ENCODE measurements at regions not wholly inside any gene's neighbourhood (a gene's known extent, or its start where the extent isn't known, plus 50 kb on each side); places are given as distances from the start of the nearest gene placed in this dataset.

GRCh38 chr13:87859261-87859660 lies 188.1 kb downstream of the SLITRK5 start:
- in situ Hi-C loops (cut with HindIII; ENCODE audit: low sequenced_read_pairs): no loop called here
- no peak for DNase-seq (ENCODE audit: low read depth, low spot score)
- no peak for TF ChIP-seq CTCF (IDR thresholded peaks at IDR 0.05; ENCODE audit: low read depth, low read length)
- H3K4me3 ChIP-seq (ENCODE audit: low read depth, low read length): no peak overlapping the region

- no peak for DNase-seq (ENCODE audit: low read depth, low spot score)
- no peak overlapping the region for H3K4me3 ChIP-seq (ENCODE audit: low read depth, low read length)
- TF ChIP-seq CTCF (IDR thresholded peaks at IDR 0.05; ENCODE audit: low read depth, low read length): no peak
- in situ Hi-C loops (cut with HindIII; ENCODE audit: low sequenced_read_pairs): no loop called here
These were observed 196.3 kb downstream of the SLITRK5 start for GRCh38 chr13:87867426-87867825.

GRCh38 chr13:87868731-87869130 lies 197.6 kb downstream of the SLITRK5 start:
- no peak for DNase-seq (ENCODE audit: low read depth, low spot score)
- TF ChIP-seq CTCF (IDR thresholded peaks at IDR 0.05; ENCODE audit: low read depth, low read length): no peak
- in situ Hi-C loops (cut with HindIII; ENCODE audit: low sequenced_read_pairs): no loop called here
- H3K4me3 ChIP-seq (ENCODE audit: low read depth, low read length): no peak overlapping the region

GRCh38 chr13:87872813-87873212 lies 201.6 kb downstream of the SLITRK5 start:
- no peak overlapping the region for H3K4me3 ChIP-seq (ENCODE audit: low read depth, low read length)
- in situ Hi-C loops (cut with HindIII; ENCODE audit: low sequenced_read_pairs): no loop called here
- no peak for TF ChIP-seq CTCF (IDR thresholded peaks at IDR 0.05; ENCODE audit: low read depth, low read length)
- DNase-seq (ENCODE audit: low read depth, low spot score): peak; percentile 62

GRCh38 chr13:87877477-87877876 lies 206.3 kb downstream of the SLITRK5 start:
- DNase-seq (ENCODE audit: low read depth, low spot score): no peak
- in situ Hi-C loops (cut with HindIII; ENCODE audit: low sequenced_read_pairs): no loop called here
- TF ChIP-seq CTCF (IDR thresholded peaks at IDR 0.05; ENCODE audit: low read depth, low read length): no peak
- H3K4me3 ChIP-seq (ENCODE audit: low read depth, low read length): no peak overlapping the region

- H3K4me3 ChIP-seq (ENCODE audit: low read depth, low read length): no peak overlapping the region
- DNase-seq (ENCODE audit: low read depth, low spot score): no peak
- TF ChIP-seq CTCF (IDR thresholded peaks at IDR 0.05; ENCODE audit: low read depth, low read length): no peak
- in situ Hi-C loops (cut with HindIII; ENCODE audit: low sequenced_read_pairs): no loop called here
These were observed 207.5 kb downstream of the SLITRK5 start for GRCh38 chr13:87878706-87879105.

- in situ Hi-C loops (cut with HindIII; ENCODE audit: low sequenced_read_pairs): no loop called here
- TF ChIP-seq CTCF (IDR thresholded peaks at IDR 0.05; ENCODE audit: low read depth, low read length): no peak
- peak; percentile 52 for DNase-seq (ENCODE audit: low read depth, low spot score)
- no peak overlapping the region for H3K4me3 ChIP-seq (ENCODE audit: low read depth, low read length)
These were observed 213.7 kb downstream of the SLITRK5 start for GRCh38 chr13:87884884-87885283.

All from astrocyte of the spinal cord (primary cell).